BE2C (cell line): ENCODE measurements at regions not wholly inside any gene's neighbourhood (a gene's known extent, or its start where the extent isn't known, plus 50 kb on each side); places are given as distances from the start of the nearest gene placed in this dataset.

Experiments used
- DNase-seq: peaks from one replicate; pipeline ENCODE4 v3.0.0-alpha.2; 2020
- H3K27me3 ChIP-seq: fragments of 250-450 bp; sonication (Bioruptor Pico); 2 replicates; pipeline ENCODE4 v1.5.1; 2020; ENCODE audit warnings: mild to moderate bottlenecking
- H3K36me3 ChIP-seq: fragments of 250-450 bp; sonication (Bioruptor Pico); 2 replicates; pipeline ENCODE4 v1.5.1; 2020; ENCODE audit warnings: mild to moderate bottlenecking
- H3K4me1 ChIP-seq: fragments of 250-450 bp; sonication (Bioruptor Pico); 2 replicates; pipeline ENCODE4 v1.5.1; 2020
- H3K4me3 ChIP-seq: 2 replicates; pipeline ENCODE4 v1.5.1; 2011; ENCODE audit warnings: low read depth, low read length
- H3K9me3 ChIP-seq: fragments of 250-450 bp; sonication (Bioruptor Pico); 2 replicates; pipeline ENCODE4 v1.5.1; 2020
- CTCF ChIP-seq: IDR thresholded peaks from 2 replicates; pipeline ENCODE4 v1.5.1; 2012; ENCODE audit warnings: mild to moderate bottlenecking, low read depth, low read length

DNA sequence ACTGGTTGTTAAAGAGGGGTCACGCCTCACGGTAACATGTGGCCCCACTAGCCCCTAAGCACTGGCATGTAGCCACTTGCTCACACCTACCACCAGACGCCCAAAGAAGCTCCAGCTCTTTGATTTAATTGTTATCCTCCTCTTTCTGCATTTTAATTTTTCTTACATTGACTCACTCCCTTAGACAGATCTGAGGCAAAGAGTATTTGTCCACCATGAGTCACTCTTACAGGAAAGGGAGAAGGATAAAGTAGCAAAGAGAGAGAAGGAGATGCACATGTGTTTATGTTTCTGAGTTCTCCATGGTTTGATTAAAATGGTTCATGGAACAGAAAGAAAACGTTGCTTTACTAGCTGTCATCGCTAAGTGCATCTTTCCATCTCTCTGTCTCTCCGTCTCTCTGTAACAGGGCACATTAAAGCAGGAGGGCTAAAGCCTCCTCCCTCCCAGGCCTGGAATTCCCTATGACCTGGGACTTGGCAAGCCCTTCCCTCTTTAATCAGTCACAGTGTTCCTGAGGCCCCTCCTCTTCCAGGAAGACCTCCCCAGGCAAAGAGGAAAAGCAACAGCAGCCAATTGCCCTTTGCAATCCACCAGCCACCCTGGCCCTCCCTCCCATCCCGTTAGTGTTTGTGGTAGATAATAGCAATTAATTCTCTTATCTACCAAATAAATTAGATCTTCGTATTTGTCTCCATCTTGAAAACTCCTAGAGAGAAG lies 112.8 kb upstream of the TSHZ2 start:
- Histone ChIP-seq H3K4me3 (peak overlapping the region; percentile 25), H3K27me3 (no peaks in the 10 kb centered on the region), H3K9me3 (no peaks in the 10 kb centered on the region; the same call in 1 of the 2 replicates), H3K36me3 (no peaks in the 10 kb centered on the region), H3K4me1 (peaks cover 17% of the 10 kb centered on the region)
- DNase-seq: peak; percentile 85
- TF ChIP-seq CTCF: no peak

- no peak overlapping the region for H3K4me3 ChIP-seq
- no peak for TF ChIP-seq CTCF
- H3K27me3 ChIP-seq: no peaks in the 10 kb centered on the region
- no peak for DNase-seq
- no peaks in the 10 kb centered on the region for H3K4me1 ChIP-seq
- no peaks in the 10 kb centered on the region for H3K36me3 ChIP-seq
- H3K9me3 ChIP-seq: no peaks in the 10 kb centered on the region
Observed at GRCh38 chr20:52852714-52853113, 119.4 kb upstream of the TSHZ2 start.

DNA sequence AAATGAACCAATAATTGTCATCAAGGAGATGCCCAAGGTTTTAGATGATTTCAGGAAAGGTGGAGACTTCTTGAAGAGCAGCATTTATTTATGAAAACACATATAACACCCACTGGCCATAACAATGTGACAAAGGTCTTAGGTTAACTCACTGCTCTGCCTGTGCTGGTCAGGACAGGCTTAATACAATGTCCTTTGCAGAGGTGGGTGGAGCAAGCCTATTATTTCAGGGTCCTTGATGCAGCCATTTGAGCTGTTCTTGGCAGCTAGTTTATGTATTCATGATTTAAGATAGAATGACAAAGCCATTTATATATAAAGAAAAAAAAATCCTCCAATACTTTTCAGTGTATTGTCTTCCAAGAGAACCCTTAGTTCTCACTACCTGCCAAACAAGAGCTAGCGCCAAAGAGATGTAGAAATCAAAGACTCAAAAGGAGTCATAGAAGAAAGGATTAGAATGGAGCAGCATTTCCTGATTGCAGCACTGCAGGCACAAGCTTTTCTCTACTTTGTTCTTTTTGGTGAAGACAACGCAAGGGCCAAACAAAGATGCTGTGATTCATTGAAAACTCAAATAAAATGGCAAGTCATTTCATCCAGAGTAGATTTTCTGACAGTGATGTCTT lies 124.3 kb upstream of the TSHZ2 start:
- DNase-seq: no peak
- no peaks in the 10 kb centered on the region for H3K4me1 ChIP-seq
- no peaks in the 10 kb centered on the region for H3K27me3 ChIP-seq
- no peaks in the 10 kb centered on the region for H3K36me3 ChIP-seq
- TF ChIP-seq CTCF: no peak
- H3K4me3 ChIP-seq: no peak overlapping the region
- H3K9me3 ChIP-seq: no peaks in the 10 kb centered on the region

GRCh38 chr20:52847029-52847660 lies 125.0 kb upstream of the TSHZ2 start:
- Histone ChIP-seq H3K27me3 (no peaks in the 10 kb centered on the region), H3K36me3 (no peaks in the 10 kb centered on the region), H3K9me3 (no peaks in the 10 kb centered on the region), H3K4me1 (no peaks in the 10 kb centered on the region), H3K4me3 (no peak overlapping the region)
- no peak for TF ChIP-seq CTCF
- DNase-seq: no peak

GRCh38 chr20:52845044-52845443 lies 127.1 kb upstream of the TSHZ2 start:
- Histone ChIP-seq H3K36me3 (no peaks in the 10 kb centered on the region), H3K9me3 (no peaks in the 10 kb centered on the region), H3K27me3 (no peaks in the 10 kb centered on the region), H3K4me3 (no peak overlapping the region), H3K4me1 (no peaks in the 10 kb centered on the region)
- no peak for TF ChIP-seq CTCF
- no peak for DNase-seq

DNA sequence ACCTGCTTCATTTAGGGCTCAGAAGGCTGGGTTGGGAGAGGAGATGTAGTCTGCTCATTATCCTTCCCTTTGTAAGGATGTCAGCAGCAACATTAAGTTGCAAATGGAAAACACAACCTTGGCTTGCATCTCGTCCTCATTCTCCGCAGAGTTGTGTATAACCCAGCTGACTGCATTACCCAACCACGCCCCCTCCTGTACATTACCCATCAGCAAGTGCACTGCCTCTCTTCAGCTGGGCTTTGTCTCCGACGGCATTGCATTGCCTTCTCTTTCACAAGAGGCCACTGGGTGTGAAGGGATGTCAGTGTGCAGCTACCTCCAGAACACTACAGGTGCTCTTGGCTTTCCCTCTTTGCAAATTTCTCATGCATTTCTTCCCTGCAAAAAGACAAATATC lies 128.7 kb upstream of the TSHZ2 start:
- Histone ChIP-seq H3K4me3 (no peak overlapping the region), H3K36me3 (no peaks in the 10 kb centered on the region), H3K27me3 (no peaks in the 10 kb centered on the region), H3K9me3 (no peaks in the 10 kb centered on the region), H3K4me1 (no peaks in the 10 kb centered on the region)
- no peak for DNase-seq
- peak; percentile 3; the same call in 1 of the 2 replicates for TF ChIP-seq CTCF
